SK-N-SH (cell line): ENCODE measurements at regions not wholly inside any gene's neighbourhood (a gene's known extent, or its start where the extent isn't known, plus 50 kb on each side); places are given as distances from the start of the nearest gene placed in this dataset.

Experiments used
- CTCF ChIP-seq: fragments of 200-600 bp; sonication (generic); IDR thresholded peaks from 2 replicates; pipeline ENCODE4 v1.6.1; 2017; ENCODE audit warnings: antibody characterized with exemption, mild to moderate bottlenecking, moderate library complexity
- EP300 ChIP-seq, 2 experiments: IDR thresholded peaks; 2 replicates each; pipeline versions ENCODE4 v1.4.0 to v1.6.1; 2012; ENCODE audit warnings: borderline replicate concordance in 1 of 2, low read depth in 1 of 2, low read length in 1 of 2
- FOXM1 ChIP-seq: IDR thresholded peaks from 2 replicates; pipeline ENCODE4 v1.4.0; 2012; ENCODE audit warnings: low read depth, mild to moderate bottlenecking
- GATA2 ChIP-seq: sonication (generic); formaldehyde crosslinking; IDR thresholded peaks from 2 replicates; pipeline ENCODE4 v1.5.0; 2020; ENCODE audit warnings: mild to moderate bottlenecking, missing genetic modification reagents
- MAX ChIP-seq: IDR thresholded peaks from 2 replicates; pipeline ENCODE4 v1.4.0; 2012; ENCODE audit warnings: low read depth
- POLR2AphosphoS5 ChIP-seq: IDR thresholded peaks from 2 replicates; pipeline ENCODE4 v1.6.1; 2012; ENCODE audit warnings: low read depth, low read length
- RFX5 ChIP-seq: IDR thresholded peaks from 2 replicates; pipeline ENCODE4 v1.6.1; 2012; ENCODE audit warnings: mild to moderate bottlenecking, improper control_type of control experiment, low read length
- RXRA ChIP-seq: IDR thresholded peaks from 2 replicates; pipeline ENCODE4 v1.4.0; 2012; ENCODE audit warnings: low read depth, mild to moderate bottlenecking, borderline replicate concordance
- TAF1 ChIP-seq: IDR thresholded peaks from 2 replicates; pipeline ENCODE4 v1.6.1; 2012; ENCODE audit warnings: low read depth, mild to moderate bottlenecking, low read length, moderate library complexity, borderline replicate concordance
- YY1 ChIP-seq: IDR thresholded peaks from 2 replicates; pipeline ENCODE4 v1.4.0; 2012; ENCODE audit warnings: low read depth, mild to moderate bottlenecking
- ZBTB33 ChIP-seq: IDR thresholded peaks from 2 replicates; pipeline ENCODE4 v1.4.0; 2012; ENCODE audit warnings: low read depth, borderline replicate concordance

GRCh38 chr9:119009249-119009648, 360.0 kb downstream of the BRINP1 start:
- TF ChIP-seq POLR2AphosphoS5 (no peak), CTCF (no peak), EP300 (IDR thresholded peaks at IDR 0.05; ENCODE audit: borderline replicate concordance in 1 of 2, low read depth in 1 of 2, low read length in 1 of 2) (no peak), ZBTB33 (no peak), MAX (no peak), TAF1 (no peak), RFX5 (no peak), GATA2 (no peak), YY1 (no peak), FOXM1 (no peak), RXRA (no peak)
